T-helper 17 cell (primary cell): ENCODE measurements at regions not wholly inside any gene's neighbourhood (a gene's known extent, or its start where the extent isn't known, plus 50 kb on each side); places are given as distances from the start of the nearest gene placed in this dataset.

ENCODE experiments used
- ATAC-seq: fragments of 150-1000 bp; cut with Tn5 transposase; 2 replicates; pipeline ENCODE4 v1.10.0; 2021; ENCODE audit warnings: mild to moderate bottlenecking, moderate library complexity
- DNase-seq, 3 donors: peaks; one replicate each; pipeline versions ENCODE4 v3.0.0 to v3.0.0-alpha.2; 2020 to 2021
- H3K9me3 ChIP-seq: one replicate; pipeline ENCODE4 v1.7.0; 2013; ENCODE audit warnings: low read length, mild to moderate bottlenecking; ENCODE audit not compliant: control insufficient read depth, poor library complexity, severe bottlenecking
- H3K27ac Mint-ChIP-seq: one replicate; pipeline ENCODE4 v1.8.0; 2022; ENCODE audit warnings: mild to moderate bottlenecking, moderate library complexity, mixed read lengths
- H3K27me3 Mint-ChIP-seq: one replicate; pipeline ENCODE4 v1.8.0; 2022; ENCODE audit warnings: mixed read lengths
- H3K36me3 Mint-ChIP-seq: one replicate; pipeline ENCODE4 v1.8.0; 2022; ENCODE audit warnings: low read depth, mixed read lengths
- H3K4me1 Mint-ChIP-seq: one replicate; pipeline ENCODE4 v1.8.0; 2022; ENCODE audit warnings: mild to moderate bottlenecking, mixed read lengths
- H3K4me3 Mint-ChIP-seq: one replicate; pipeline ENCODE4 v1.8.0; 2022; ENCODE audit warnings: mild to moderate bottlenecking, moderate library complexity, mixed read lengths

GRCh38 chr1:2861143-2861987 lies 59.9 kb upstream of the TTC34 start:
- DNase-seq: peak in 1 of 3 donors; percentile 4
- no peak for ATAC-seq
- H3K4me1 Mint-ChIP-seq: peaks cover 2% of the 10 kb centered on the region
- no peaks in the 10 kb centered on the region for H3K9me3 ChIP-seq
- H3K4me3 Mint-ChIP-seq: no peak overlapping the region
- no peaks in the 10 kb centered on the region for H3K36me3 Mint-ChIP-seq
- H3K27me3 Mint-ChIP-seq: no peaks in the 10 kb centered on the region
- H3K27ac Mint-ChIP-seq: no peak overlapping the region

GRCh38 chr1:2861988-2862813 lies 60.7 kb upstream of the TTC34 start:
- ATAC-seq (no peak), DNase-seq (no peak)
- Mint-ChIP-seq H3K27ac (no peak overlapping the region), H3K4me3 (no peak overlapping the region), H3K4me1 (peaks cover 2% of the 10 kb centered on the region), H3K36me3 (no peaks in the 10 kb centered on the region), H3K27me3 (peaks cover 8% of the 10 kb centered on the region)
- H3K9me3 ChIP-seq: no peaks in the 10 kb centered on the region

- Mint-ChIP-seq H3K4me1 (peaks cover 2% of the 10 kb centered on the region), H3K27me3 (peaks cover 11% of the 10 kb centered on the region), H3K4me3 (no peak overlapping the region), H3K36me3 (no peaks in the 10 kb centered on the region), H3K27ac (no peak overlapping the region)
- H3K9me3 ChIP-seq: no peaks in the 10 kb centered on the region
- DNase-seq (no peak), ATAC-seq (no peak)
Measured at GRCh38 chr1:2862814-2863647, 61.5 kb upstream of the TTC34 start.

GRCh38 chr1:2863648-2863963 lies 62.1 kb upstream of the TTC34 start:
- ATAC-seq (no peak), DNase-seq (no peak)
- H3K4me3 Mint-ChIP-seq: no peak overlapping the region

GRCh38 chr1:2864203-2864905 lies 62.9 kb upstream of the TTC34 start:
- Mint-ChIP-seq H3K4me3 (no peak overlapping the region), H3K27me3 (peaks cover 11% of the 10 kb centered on the region), H3K27ac (no peak overlapping the region), H3K36me3 (no peaks in the 10 kb centered on the region), H3K4me1 (peaks cover 2% of the 10 kb centered on the region)
- no peak for DNase-seq
- H3K9me3 ChIP-seq: no peaks in the 10 kb centered on the region
- no peak for ATAC-seq

More at GRCh38 chr1:2863648-2863963, 62.1 kb upstream of the TTC34 start:
- Mint-ChIP-seq H3K27me3 (peaks cover 11% of the 10 kb centered on the region), H3K4me1 (peaks cover 2% of the 10 kb centered on the region), H3K27ac (no peak overlapping the region), H3K36me3 (no peaks in the 10 kb centered on the region)
- H3K9me3 ChIP-seq: no peaks in the 10 kb centered on the region

- Mint-ChIP-seq H3K36me3 (no peaks in the 10 kb centered on the region), H3K4me3 (no peak overlapping the region), H3K27me3 (peaks cover 11% of the 10 kb centered on the region), H3K27ac (no peak overlapping the region), H3K4me1 (peaks cover 2% of the 10 kb centered on the region)
- H3K9me3 ChIP-seq: no peaks in the 10 kb centered on the region
- DNase-seq (no peak), ATAC-seq (no peak)
Measured at GRCh38 chr1:2865000-2865399, 63.5 kb upstream of the TTC34 start.

- no peaks in the 10 kb centered on the region for H3K9me3 ChIP-seq
- ATAC-seq (no peak), DNase-seq (no peak)
- H3K27ac Mint-ChIP-seq: no peak overlapping the region
- no peaks in the 10 kb centered on the region for H3K36me3 Mint-ChIP-seq
- peaks cover 2% of the 10 kb centered on the region for H3K4me1 Mint-ChIP-seq
- H3K4me3 Mint-ChIP-seq: no peak overlapping the region
- peaks cover 11% of the 10 kb centered on the region for H3K27me3 Mint-ChIP-seq
Measured at GRCh38 chr1:2865571-2866421, 64.3 kb upstream of the TTC34 start.

- DNase-seq (no peak), ATAC-seq (no peak)
- H3K9me3 ChIP-seq: peaks cover 2% of the 10 kb centered on the region
- Mint-ChIP-seq H3K27me3 (peaks cover 11% of the 10 kb centered on the region), H3K4me1 (peaks cover 2% of the 10 kb centered on the region), H3K27ac (no peak overlapping the region), H3K4me3 (no peak overlapping the region), H3K36me3 (no peaks in the 10 kb centered on the region)
Measured at GRCh38 chr1:2866422-2867086, 65.1 kb upstream of the TTC34 start.

GRCh38 chr1:2867087-2867425 lies 65.6 kb upstream of the TTC34 start:
- H3K9me3 ChIP-seq: peaks cover 2% of the 10 kb centered on the region
- Mint-ChIP-seq H3K27ac (no peak overlapping the region), H3K27me3 (peaks cover 11% of the 10 kb centered on the region), H3K4me3 (no peak overlapping the region), H3K36me3 (no peaks in the 10 kb centered on the region), H3K4me1 (peaks cover 2% of the 10 kb centered on the region)
- ATAC-seq: no peak
- DNase-seq: no peak

GRCh38 chr1:2867861-2868260 lies 66.4 kb upstream of the TTC34 start:
- Mint-ChIP-seq H3K4me3 (no peak overlapping the region), H3K27ac (no peak overlapping the region), H3K4me1 (peaks cover 2% of the 10 kb centered on the region), H3K27me3 (peaks cover 11% of the 10 kb centered on the region), H3K36me3 (no peaks in the 10 kb centered on the region)
- H3K9me3 ChIP-seq: peaks cover 2% of the 10 kb centered on the region
- no peak for ATAC-seq
- no peak for DNase-seq

- DNase-seq (no peak), ATAC-seq (no peak)
- Mint-ChIP-seq H3K36me3 (no peaks in the 10 kb centered on the region), H3K4me3 (no peak overlapping the region), H3K4me1 (peaks cover 2% of the 10 kb centered on the region), H3K27ac (no peak overlapping the region), H3K27me3 (peaks cover 11% of the 10 kb centered on the region)
- H3K9me3 ChIP-seq: peaks cover 2% of the 10 kb centered on the region
Measured at GRCh38 chr1:2868571-2869195, 67.2 kb upstream of the TTC34 start.
